K562 (cell line): ENCODE measurements at regions not wholly inside any gene's neighbourhood (a gene's known extent, or its start where the extent isn't known, plus 50 kb on each side); places are given as distances from the start of the nearest gene placed in this dataset.

Experiments used
- ATAC-seq: fragments of 200-7000 bp; cut with Tn5 transposase; 3 replicates; pipeline ENCODE4 v1.9.1; 2020; ENCODE audit warnings: moderate library complexity
- BruUV-seq: library from RNA; stranded (reverse); fragments of 400-500 nt; replicated peaks from 2 replicates; lab custom pipeline; 2021; lab: Mats Ljungman, UMichigan
- CTCF ChIA-PET: fragments of 300-600 bp; formaldehyde crosslinking; extraction: SDS; loops from one replicate; lab custom pipeline; 2021; ENCODE audit warnings: low intra/inter-chr PET ratio; lab: Yijun Ruan, JAX
- POLR2A ChIA-PET: fragments of 300-600, 350-650 bp; sonication (Branson Sonifier 250); formaldehyde crosslinking; extraction: SDS; loops from one replicate; lab custom pipeline; 2021; ENCODE audit warnings: antibody characterized with exemption, inconsistent platforms; lab: Yijun Ruan, JAX
- DNase-seq, 4 experiments: peaks; one replicate each; pipeline versions ENCODE4 v3.0.0 to v3.0.0-alpha.2; 2011 to 2018; ENCODE audit warnings: low spot score in 3 of 4, mixed read lengths in 3 of 4; ENCODE audit errors: extremely low read depth in 1 of 4
- FAIRE-seq: peaks from 2 replicates; lab custom pipeline; 2011; peaks lifted over from hg19 to GRCh38; lab: Jason Lieb, UNC
- H2AFZ ChIP-seq: 2 replicates; pipeline ENCODE4 v1.6.0; 2011; ENCODE audit warnings: low read depth, low read length, control low read depth, inconsistent platforms
- H3K27ac ChIP-seq: fragments of 200-600 bp; 3 replicates; pipeline ENCODE4 v1.8.0; 2011; ENCODE audit warnings: low read depth, mild to moderate bottlenecking, control low read depth, inconsistent platforms, low read length, moderate library complexity, mixed read lengths; ENCODE audit errors: extremely low read depth
- H3K27me3 ChIP-seq, 2 experiments: fragments of 300-600 bp in 1 of 2; 2 replicates in 1 of 2; 3 replicates in 1 of 2; pipeline versions ENCODE4 v1.6.0 to v1.8.0; 2011; ENCODE audit warnings: inconsistent platforms in 2 of 2, low read length in 2 of 2, mild to moderate bottlenecking in 1 of 2, mixed read lengths in 1 of 2, moderate library complexity in 1 of 2; ENCODE audit not compliant: control insufficient read depth in 2 of 2, insufficient read depth in 2 of 2
- H3K36me3 ChIP-seq: fragments of 300-600 bp; 3 replicates; pipeline ENCODE4 v1.8.0; 2011; ENCODE audit warnings: mild to moderate bottlenecking, low read length, inconsistent platforms; ENCODE audit not compliant: control insufficient read depth, insufficient read depth
- H3K4me1 ChIP-seq, 2 experiments: fragments of 200-600 bp in 1 of 2; replicated peaks in 1 of 2; 2 replicates in 1 of 2; 3 replicates in 1 of 2; pipeline versions ENCODE4 v1.5.1 to v1.8.0; 2011; ENCODE audit warnings: inconsistent platforms in 2 of 2, low read length in 2 of 2, mild to moderate bottlenecking in 1 of 2, mixed read lengths in 1 of 2, moderate library complexity in 1 of 2; ENCODE audit not compliant: control insufficient read depth in 2 of 2, insufficient read depth in 2 of 2
- H3K4me2 ChIP-seq: 2 replicates; pipeline ENCODE4 v1.6.1; 2011; ENCODE audit warnings: low read length, control low read depth, inconsistent platforms, mixed read lengths; ENCODE audit not compliant: insufficient read depth
- H3K4me3 ChIP-seq: fragments of 200-600 bp; sonication (generic), shearing (Covaris generic); 2 replicates; pipeline ENCODE4 v1.5.1; 2016; ENCODE audit warnings: control low read depth, inconsistent platforms
- H3K79me2 ChIP-seq: fragments of 200-600 bp; 3 replicates; pipeline ENCODE4 v1.8.0; 2011; ENCODE audit warnings: low read length, inconsistent platforms; ENCODE audit not compliant: control insufficient read depth, insufficient read depth
- H3K9ac ChIP-seq, 2 experiments: 2 replicates each; pipeline versions ENCODE4 v1.6.0 to v1.6.1; 2011; ENCODE audit warnings: low read depth in 2 of 2, low read length in 2 of 2, control low read depth in 1 of 2, inconsistent platforms in 1 of 2, mild to moderate bottlenecking in 1 of 2, mixed read lengths in 1 of 2; ENCODE audit not compliant: insufficient read depth in 1 of 2
- H3K9me1 ChIP-seq: one replicate; pipeline ENCODE4 v1.6.0; 2011; ENCODE audit warnings: inconsistent platforms, mild to moderate bottlenecking, low read length, moderate library complexity; ENCODE audit not compliant: control insufficient read depth, insufficient read depth
- H3K9me3 ChIP-seq: replicated peaks from 2 replicates; pipeline ENCODE4 v1.5.1; 2011; ENCODE audit warnings: low read depth, low read length, inconsistent platforms; ENCODE audit not compliant: control insufficient read depth, insufficient read depth
- H4K20me1 ChIP-seq: replicated peaks from 2 replicates; pipeline ENCODE4 v1.6.1; 2011; ENCODE audit warnings: low read length, inconsistent platforms, mixed read lengths; ENCODE audit not compliant: control insufficient read depth, insufficient read depth
- RUNX1 ChIP-seq: sonication (generic); IDR thresholded peaks from 2 replicates; pipeline ENCODE4 v1.6.1; 2016; ENCODE audit warnings: antibody characterized with exemption, low read depth
- WGBS: fragments of 100-300 bp; shearing (Covaris generic); methylation state at CpG from one replicate; pipeline ENCODE4 v1.1.6; 2016; ENCODE audit warnings: low coverage, mixed read lengths; ENCODE audit not compliant: insufficient coverage; ENCODE audit errors: missing lambda C conversion rate; 5-methylcytosine and 5-hydroxymethylcytosine counted together
- in situ Hi-C: fragments of 300-500 bp; cut with MboI; formaldehyde crosslinking; loops from 4 replicates; pipeline ENCODE4 v1.15.0; 2018; ENCODE audit warnings: inconsistent platforms, mixed read lengths
- intact Hi-C: fragments of 100-400 bp; cut with micrococcal nuclease; formaldehyde crosslinking; loops from 2 replicates; pipeline ENCODE4 v1.14.2; 2022
- TF ChIP-seq, protein P1 (sequence below): fragments of 250-450 bp; sonication (Bioruptor Pico); IDR thresholded peaks from 2 replicates; pipeline ENCODE4 v1.8.0; 2022; ENCODE audit warnings: inconsistent platforms, mild to moderate bottlenecking, moderate library complexity, borderline replicate concordance
- TF ChIP-seq, protein P2 (sequence below): fragments of 250-450 bp; sonication (Bioruptor Pico); IDR thresholded peaks from 2 replicates; pipeline ENCODE4 v1.8.0; 2021; ENCODE audit warnings: moderate library complexity, mild to moderate bottlenecking, inconsistent platforms
- TF ChIP-seq, protein P3 (sequence below): fragments of 250-450 bp; sonication (Bioruptor Pico); IDR thresholded peaks from 2 replicates; pipeline ENCODE4 v1.5.0; 2021; ENCODE audit warnings: mild to moderate bottlenecking, borderline replicate concordance
- TF ChIP-seq, protein P4 (sequence below): fragments of 450-650 bp; IDR thresholded peaks from 2 replicates; pipeline ENCODE4 v1.6.1; 2016; ENCODE audit warnings: low read depth, mild to moderate bottlenecking, moderate library complexity
- TF ChIP-seq, protein P5 (sequence below): fragments of 150-350 bp; IDR thresholded peaks from 2 replicates; pipeline ENCODE4 v1.6.1; 2014; ENCODE audit warnings: low read depth, mild to moderate bottlenecking, low read length, borderline replicate concordance

DNA sequence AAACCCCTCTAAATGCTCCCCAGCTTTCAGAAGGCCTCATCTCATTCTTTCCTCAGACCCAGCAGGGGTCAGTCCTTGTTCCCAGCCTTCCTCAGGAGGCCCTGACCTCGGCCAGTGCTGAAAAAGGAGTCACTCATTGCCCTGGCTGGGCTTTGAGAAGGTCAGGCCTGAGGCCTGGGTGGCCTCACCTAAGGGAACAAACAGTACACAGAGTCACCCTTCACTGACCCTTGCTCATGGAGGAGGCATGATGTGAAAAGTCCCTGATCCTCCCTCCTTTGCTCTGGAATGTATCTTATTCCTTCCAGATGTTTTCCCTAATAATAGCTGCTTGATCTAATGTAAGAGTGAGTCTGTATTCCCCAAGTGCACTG, 117.7 kb upstream of the SLC44A3 start:
- Histone ChIP-seq H3K9ac (no peak overlapping the region), H3K79me2 (no peaks in the 10 kb centered on the region), H4K20me1 (no peaks in the 10 kb centered on the region), H3K9me1 (no peaks in the 10 kb centered on the region), H3K27ac (no peak overlapping the region), H3K4me3 (no peak overlapping the region), H3K4me1 (no peaks in the 10 kb centered on the region), H3K36me3 (no peaks in the 10 kb centered on the region), H3K9me3 (no peaks in the 10 kb centered on the region), H3K4me2 (no peak overlapping the region), H3K27me3 (0 out of 5 replicates have a peak, but pooled peaks cover 0 to 3% of the 10 kb centered on the region in 2 experiments), H2AFZ (no peak overlapping the region)
- DNase-seq (no peak), FAIRE-seq (no peak), ATAC-seq (no peak)
- in situ Hi-C loops (no loop called here), intact Hi-C loops (no loop called here)
- WGBS: 0% methylated on average over 1 of the region's 1 CpG
- ChIA-PET CTCF (no interaction called here), POLR2A (no interaction called here)
- no TSS peak for BruUV-seq
- TF ChIP-seq, protein P1, sequence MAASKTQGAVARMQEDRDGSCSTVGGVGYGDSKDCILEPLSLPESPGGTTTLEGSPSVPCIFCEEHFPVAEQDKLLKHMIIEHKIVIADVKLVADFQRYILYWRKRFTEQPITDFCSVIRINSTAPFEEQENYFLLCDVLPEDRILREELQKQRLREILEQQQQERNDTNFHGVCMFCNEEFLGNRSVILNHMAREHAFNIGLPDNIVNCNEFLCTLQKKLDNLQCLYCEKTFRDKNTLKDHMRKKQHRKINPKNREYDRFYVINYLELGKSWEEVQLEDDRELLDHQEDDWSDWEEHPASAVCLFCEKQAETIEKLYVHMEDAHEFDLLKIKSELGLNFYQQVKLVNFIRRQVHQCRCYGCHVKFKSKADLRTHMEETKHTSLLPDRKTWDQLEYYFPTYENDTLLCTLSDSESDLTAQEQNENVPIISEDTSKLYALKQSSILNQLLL: no peak
- TF ChIP-seq RUNX1: no peak
- TF ChIP-seq, protein P2, sequence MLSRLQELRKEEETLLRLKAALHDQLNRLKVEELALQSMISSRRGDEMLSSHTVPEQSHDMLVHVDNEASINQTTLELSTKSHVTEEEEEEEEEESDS (CRISPR knock-in tag): no peak
- TF ChIP-seq, protein P3, sequence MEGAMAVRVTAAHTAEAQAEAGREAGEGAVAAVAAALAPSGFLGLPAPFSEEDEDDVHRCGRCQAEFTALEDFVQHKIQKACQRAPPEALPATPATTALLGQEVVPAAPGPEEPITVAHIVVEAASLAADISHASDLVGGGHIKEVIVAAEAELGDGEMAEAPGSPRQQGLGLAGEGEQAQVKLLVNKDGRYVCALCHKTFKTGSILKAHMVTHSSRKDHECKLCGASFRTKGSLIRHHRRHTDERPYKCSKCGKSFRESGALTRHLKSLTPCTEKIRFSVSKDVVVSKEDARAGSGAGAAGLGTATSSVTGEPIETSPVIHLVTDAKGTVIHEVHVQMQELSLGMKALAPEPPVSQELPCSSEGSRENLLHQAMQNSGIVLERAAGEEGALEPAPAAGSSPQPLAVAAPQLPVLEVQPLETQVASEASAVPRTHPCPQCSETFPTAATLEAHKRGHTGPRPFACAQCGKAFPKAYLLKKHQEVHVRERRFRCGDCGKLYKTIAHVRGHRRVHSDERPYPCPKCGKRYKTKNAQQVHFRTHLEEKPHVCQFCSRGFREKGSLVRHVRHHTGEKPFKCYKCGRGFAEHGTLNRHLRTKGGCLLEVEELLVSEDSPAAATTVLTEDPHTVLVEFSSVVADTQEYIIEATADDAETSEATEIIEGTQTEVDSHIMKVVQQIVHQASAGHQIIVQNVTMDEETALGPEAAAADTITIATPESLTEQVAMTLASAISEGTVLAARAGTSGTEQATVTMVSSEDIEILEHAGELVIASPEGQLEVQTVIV: no peak
- TF ChIP-seq, protein P4, sequence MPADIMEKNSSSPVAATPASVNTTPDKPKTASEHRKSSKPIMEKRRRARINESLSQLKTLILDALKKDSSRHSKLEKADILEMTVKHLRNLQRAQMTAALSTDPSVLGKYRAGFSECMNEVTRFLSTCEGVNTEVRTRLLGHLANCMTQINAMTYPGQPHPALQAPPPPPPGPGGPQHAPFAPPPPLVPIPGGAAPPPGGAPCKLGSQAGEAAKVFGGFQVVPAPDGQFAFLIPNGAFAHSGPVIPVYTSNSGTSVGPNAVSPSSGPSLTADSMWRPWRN: no peak
- TF ChIP-seq, protein P5, sequence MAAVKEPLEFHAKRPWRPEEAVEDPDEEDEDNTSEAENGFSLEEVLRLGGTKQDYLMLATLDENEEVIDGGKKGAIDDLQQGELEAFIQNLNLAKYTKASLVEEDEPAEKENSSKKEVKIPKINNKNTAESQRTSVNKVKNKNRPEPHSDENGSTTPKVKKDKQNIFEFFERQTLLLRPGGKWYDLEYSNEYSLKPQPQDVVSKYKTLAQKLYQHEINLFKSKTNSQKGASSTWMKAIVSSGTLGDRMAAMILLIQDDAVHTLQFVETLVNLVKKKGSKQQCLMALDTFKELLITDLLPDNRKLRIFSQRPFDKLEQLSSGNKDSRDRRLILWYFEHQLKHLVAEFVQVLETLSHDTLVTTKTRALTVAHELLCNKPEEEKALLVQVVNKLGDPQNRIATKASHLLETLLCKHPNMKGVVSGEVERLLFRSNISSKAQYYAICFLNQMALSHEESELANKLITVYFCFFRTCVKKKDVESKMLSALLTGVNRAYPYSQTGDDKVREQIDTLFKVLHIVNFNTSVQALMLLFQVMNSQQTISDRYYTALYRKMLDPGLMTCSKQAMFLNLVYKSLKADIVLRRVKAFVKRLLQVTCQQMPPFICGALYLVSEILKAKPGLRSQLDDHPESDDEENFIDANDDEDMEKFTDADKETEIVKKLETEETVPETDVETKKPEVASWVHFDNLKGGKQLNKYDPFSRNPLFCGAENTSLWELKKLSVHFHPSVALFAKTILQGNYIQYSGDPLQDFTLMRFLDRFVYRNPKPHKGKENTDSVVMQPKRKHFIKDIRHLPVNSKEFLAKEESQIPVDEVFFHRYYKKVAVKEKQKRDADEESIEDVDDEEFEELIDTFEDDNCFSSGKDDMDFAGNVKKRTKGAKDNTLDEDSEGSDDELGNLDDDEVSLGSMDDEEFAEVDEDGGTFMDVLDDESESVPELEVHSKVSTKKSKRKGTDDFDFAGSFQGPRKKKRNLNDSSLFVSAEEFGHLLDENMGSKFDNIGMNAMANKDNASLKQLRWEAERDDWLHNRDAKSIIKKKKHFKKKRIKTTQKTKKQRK: no peak
